ENCODE measurements at regions not wholly inside any gene's neighbourhood (a gene's known extent, or its start where the extent isn't known, plus 50 kb on each side); places are given as distances from the start of the nearest gene placed in this dataset.

DNA sequence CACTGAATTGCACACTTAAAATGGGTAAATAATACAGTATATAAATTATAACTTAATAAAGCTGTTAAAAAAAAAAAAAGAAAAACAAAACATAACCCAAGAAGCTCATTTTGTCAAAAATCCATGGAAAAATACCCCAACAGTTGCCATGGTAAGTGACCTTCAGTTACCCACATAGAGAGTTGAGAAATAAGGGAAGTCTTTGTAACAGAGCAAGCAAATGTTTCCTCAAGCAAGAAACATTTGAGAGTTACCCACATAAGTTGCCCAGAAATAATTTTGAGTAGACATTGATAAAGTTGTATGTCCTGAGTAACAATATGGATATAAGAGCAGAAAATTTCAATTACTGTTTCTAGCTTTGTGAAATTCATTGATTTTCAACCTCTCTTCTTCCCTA, 227.4 kb downstream of the CCDC59 start:
- intact Hi-C loops (cut with micrococcal nuclease): no loop called here
- no peak overlapping the region for H3K4me3 ChIP-seq (replicated peaks in 1 of 3; ENCODE audit: low read depth in 2 of 3, low read length in 3 of 3)
- H3K27ac ChIP-seq (ENCODE audit: low read depth in 1 of 2, low read length in 2 of 2): no peak overlapping the region
- H3K36me3 ChIP-seq (replicated peaks in 1 of 2; ENCODE audit: control insufficient read depth in 1 of 2, insufficient read depth in 2 of 2, low read length in 2 of 2): no peaks in the 10 kb centered on the region
- TF ChIP-seq, protein P1, sequence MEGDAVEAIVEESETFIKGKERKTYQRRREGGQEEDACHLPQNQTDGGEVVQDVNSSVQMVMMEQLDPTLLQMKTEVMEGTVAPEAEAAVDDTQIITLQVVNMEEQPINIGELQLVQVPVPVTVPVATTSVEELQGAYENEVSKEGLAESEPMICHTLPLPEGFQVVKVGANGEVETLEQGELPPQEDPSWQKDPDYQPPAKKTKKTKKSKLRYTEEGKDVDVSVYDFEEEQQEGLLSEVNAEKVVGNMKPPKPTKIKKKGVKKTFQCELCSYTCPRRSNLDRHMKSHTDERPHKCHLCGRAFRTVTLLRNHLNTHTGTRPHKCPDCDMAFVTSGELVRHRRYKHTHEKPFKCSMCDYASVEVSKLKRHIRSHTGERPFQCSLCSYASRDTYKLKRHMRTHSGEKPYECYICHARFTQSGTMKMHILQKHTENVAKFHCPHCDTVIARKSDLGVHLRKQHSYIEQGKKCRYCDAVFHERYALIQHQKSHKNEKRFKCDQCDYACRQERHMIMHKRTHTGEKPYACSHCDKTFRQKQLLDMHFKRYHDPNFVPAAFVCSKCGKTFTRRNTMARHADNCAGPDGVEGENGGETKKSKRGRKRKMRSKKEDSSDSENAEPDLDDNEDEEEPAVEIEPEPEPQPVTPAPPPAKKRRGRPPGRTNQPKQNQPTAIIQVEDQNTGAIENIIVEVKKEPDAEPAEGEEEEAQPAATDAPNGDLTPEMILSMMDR (IDR thresholded peaks at IDR 0.05): no peak
- no peak for DNase-seq
- no peaks in the 10 kb centered on the region for H3K27me3 ChIP-seq (ENCODE audit: control insufficient read depth in 2 of 2, insufficient read depth in 2 of 2, low read length in 2 of 2)
- H3K9ac ChIP-seq (ENCODE audit: insufficient read depth, low read length, poor library complexity, severe bottlenecking): no peak overlapping the region
- H3K4me2 ChIP-seq (replicated peaks; ENCODE audit: extremely low read depth, low read length, poor library complexity, severe bottlenecking): no peak overlapping the region
- no peaks in the 10 kb centered on the region for H3K27me3 Mint-ChIP-seq (ENCODE audit: low read depth in 3 of 3)
- H3K4me1 Mint-ChIP-seq: no peaks in the 10 kb centered on the region
- no peaks in the 10 kb centered on the region for H4K20me1 ChIP-seq (ENCODE audit: insufficient read depth, low read length)
- H3K4me3 Mint-ChIP-seq: peak overlapping the region in 1 of 2 donors; percentile 11
- H3K9me3 Mint-ChIP-seq: peaks cover 0 to 6% (median 3%) of the 10 kb centered on the region in 7 donors
- H3K27ac Mint-ChIP-seq: no peak overlapping the region
- no peaks in the 10 kb centered on the region for H3K36me3 Mint-ChIP-seq
- peaks cover 0 to 4% of the 10 kb centered on the region in 2 donors for H3K9me3 ChIP-seq (replicated peaks in 1 of 2; ENCODE audit: control insufficient read depth in 1 of 2, insufficient read depth in 1 of 2, low read length in 2 of 2)
- no peaks in the 10 kb centered on the region for H3K4me1 ChIP-seq (ENCODE audit: control insufficient read depth in 1 of 2, insufficient read depth in 2 of 2, low read length in 2 of 2)
- no peaks in the 10 kb centered on the region for H3K79me2 ChIP-seq (ENCODE audit: insufficient read depth, low read length)
- H2AFZ ChIP-seq (ENCODE audit: insufficient read depth, low read depth, low read length, poor library complexity, severe bottlenecking): no peak overlapping the region

DNA sequence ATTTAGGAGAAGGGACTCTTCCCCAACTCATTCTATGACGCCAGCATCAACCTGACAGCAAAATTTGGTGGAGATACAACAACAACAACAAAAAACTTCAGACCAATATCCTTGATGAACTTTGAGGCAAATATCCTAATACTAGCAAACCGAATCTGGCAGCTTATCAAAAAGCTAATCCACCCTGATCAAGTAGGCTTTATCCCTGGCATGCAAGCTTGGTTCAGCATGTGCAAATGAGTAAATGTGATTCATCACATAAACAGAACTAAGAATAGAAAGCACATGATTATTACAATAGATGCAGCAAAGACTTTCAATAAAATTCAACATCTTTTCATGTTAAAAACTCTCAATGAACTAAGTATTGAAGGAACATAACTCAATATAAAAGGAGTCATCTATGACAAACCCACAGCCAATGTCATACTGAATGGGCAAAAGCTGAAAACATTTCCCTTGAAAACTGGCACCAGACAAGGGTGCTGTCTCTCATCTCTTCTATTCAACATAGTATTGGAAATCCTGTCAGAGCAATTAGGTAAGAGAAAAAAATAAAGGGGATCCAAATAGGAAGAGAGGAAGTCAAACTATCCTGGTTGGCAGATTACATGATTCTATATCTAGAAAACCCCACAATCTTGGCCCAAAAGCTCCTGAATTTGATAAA, 233.3 kb downstream of the CCDC59 start:
- Histone ChIP-seq H3K9ac (ENCODE audit: insufficient read depth, low read length, poor library complexity, severe bottlenecking) (no peak overlapping the region), H3K4me3 (replicated peaks in 1 of 3; ENCODE audit: low read depth in 2 of 3, low read length in 3 of 3) (no peak overlapping the region), H3K9me3 (replicated peaks in 1 of 2; ENCODE audit: control insufficient read depth in 1 of 2, insufficient read depth in 1 of 2, low read length in 2 of 2) (peaks cover 0 to 12% of the 10 kb centered on the region in 2 donors), H3K4me1 (ENCODE audit: control insufficient read depth in 1 of 2, insufficient read depth in 2 of 2, low read length in 2 of 2) (no peaks in the 10 kb centered on the region), H3K79me2 (ENCODE audit: insufficient read depth, low read length) (no peaks in the 10 kb centered on the region), H3K27me3 (ENCODE audit: control insufficient read depth in 2 of 2, insufficient read depth in 2 of 2, low read length in 2 of 2) (no peaks in the 10 kb centered on the region), H3K27ac (ENCODE audit: low read depth in 1 of 2, low read length in 2 of 2) (no peak overlapping the region), H3K36me3 (replicated peaks in 1 of 2; ENCODE audit: control insufficient read depth in 1 of 2, insufficient read depth in 2 of 2, low read length in 2 of 2) (no peaks in the 10 kb centered on the region), H4K20me1 (ENCODE audit: insufficient read depth, low read length) (no peaks in the 10 kb centered on the region), H3K4me2 (replicated peaks; ENCODE audit: extremely low read depth, low read length, poor library complexity, severe bottlenecking) (no peak overlapping the region), H2AFZ (ENCODE audit: insufficient read depth, low read depth, low read length, poor library complexity, severe bottlenecking) (no peak overlapping the region)
- TF ChIP-seq, protein P1 (IDR thresholded peaks at IDR 0.05): no peak
- Mint-ChIP-seq H3K4me1 (no peaks in the 10 kb centered on the region), H3K36me3 (no peaks in the 10 kb centered on the region), H3K27me3 (ENCODE audit: low read depth in 3 of 3) (peaks cover 0 to 2% (median 2%) of the 10 kb centered on the region in 3 donors), H3K27ac (no peak overlapping the region), H3K9me3 (peaks cover 2 to 10% (median 5%) of the 10 kb centered on the region in 7 donors), H3K4me3 (no peak overlapping the region)
- intact Hi-C loops (cut with micrococcal nuclease): no loop called here
- WGBS (ENCODE audit: insufficient coverage): 90% methylated on average over 2 of the region's 2 CpGs
- no peak for DNase-seq

Measured in CD14-positive monocyte (primary cell).